ENCODE measurements at regions not wholly inside any gene's neighbourhood (a gene's known extent, or its start where the extent isn't known, plus 50 kb on each side); places are given as distances from the start of the nearest gene placed in this dataset.

DNA sequence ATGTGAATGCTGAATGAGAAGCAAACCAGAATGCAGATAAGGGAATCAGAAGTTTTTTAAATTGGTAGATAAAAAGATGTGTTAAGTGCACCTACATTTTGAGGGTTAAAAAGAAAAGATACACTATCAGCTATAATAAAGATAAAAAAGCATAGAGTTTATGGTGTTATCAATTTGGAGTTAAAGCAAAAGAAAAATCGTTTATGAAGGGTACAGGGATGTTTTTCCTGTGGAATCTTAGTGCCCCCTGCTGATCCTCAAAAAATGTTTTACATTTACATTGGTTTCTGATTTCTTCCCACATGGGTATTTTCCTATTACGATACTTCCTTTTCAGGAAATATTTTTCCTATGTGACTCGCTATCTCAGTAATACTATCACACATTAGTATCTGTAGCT, 293.5 kb downstream of the MRPL39 start:
- no peak for TF ChIP-seq POLR2A (IDR thresholded peaks at IDR 0.05)
- TF ChIP-seq, protein P1, sequence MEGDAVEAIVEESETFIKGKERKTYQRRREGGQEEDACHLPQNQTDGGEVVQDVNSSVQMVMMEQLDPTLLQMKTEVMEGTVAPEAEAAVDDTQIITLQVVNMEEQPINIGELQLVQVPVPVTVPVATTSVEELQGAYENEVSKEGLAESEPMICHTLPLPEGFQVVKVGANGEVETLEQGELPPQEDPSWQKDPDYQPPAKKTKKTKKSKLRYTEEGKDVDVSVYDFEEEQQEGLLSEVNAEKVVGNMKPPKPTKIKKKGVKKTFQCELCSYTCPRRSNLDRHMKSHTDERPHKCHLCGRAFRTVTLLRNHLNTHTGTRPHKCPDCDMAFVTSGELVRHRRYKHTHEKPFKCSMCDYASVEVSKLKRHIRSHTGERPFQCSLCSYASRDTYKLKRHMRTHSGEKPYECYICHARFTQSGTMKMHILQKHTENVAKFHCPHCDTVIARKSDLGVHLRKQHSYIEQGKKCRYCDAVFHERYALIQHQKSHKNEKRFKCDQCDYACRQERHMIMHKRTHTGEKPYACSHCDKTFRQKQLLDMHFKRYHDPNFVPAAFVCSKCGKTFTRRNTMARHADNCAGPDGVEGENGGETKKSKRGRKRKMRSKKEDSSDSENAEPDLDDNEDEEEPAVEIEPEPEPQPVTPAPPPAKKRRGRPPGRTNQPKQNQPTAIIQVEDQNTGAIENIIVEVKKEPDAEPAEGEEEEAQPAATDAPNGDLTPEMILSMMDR (IDR thresholded peaks at IDR 0.05), result peak in 3 of 6 experiments; percentile 15 to 38 (median 37)
